Superior temporal gyrus (tissue), 1 donor: ENCODE measurements at regions not wholly inside any gene's neighbourhood (a gene's known extent, or its start where the extent isn't known, plus 50 kb on each side); places are given as distances from the start of the nearest gene placed in this dataset.

Source experiments
- DNase-seq: peaks from one replicate; pipeline ENCODE4 v3.0.0-alpha.2; 2016; ENCODE audit errors: extremely low spot score

- no peak for DNase-seq
These were observed 77.6 kb upstream of the TMEM260 start for GRCh38 chr14:56501909-56502530.

DNA sequence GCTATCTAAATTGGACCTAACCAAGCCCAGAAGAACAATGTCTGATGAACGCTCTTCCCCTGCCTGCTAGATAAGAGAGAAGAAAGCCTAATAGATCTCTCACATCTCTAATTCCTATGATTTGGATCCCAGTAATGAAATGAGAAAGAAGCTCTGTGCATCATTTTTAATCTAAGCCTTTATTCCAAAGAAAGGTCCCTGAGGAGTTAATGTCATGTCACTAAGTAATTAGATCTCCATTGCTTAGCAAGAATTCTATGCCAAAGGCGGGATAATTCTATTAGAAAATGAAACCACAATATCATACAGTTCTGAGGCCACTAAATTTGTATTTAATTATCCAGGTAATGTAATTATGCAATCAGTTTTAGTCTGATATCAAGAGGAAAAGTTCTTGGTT lies 74.2 kb upstream of the TMEM260 start:
- no peak for DNase-seq

DNA sequence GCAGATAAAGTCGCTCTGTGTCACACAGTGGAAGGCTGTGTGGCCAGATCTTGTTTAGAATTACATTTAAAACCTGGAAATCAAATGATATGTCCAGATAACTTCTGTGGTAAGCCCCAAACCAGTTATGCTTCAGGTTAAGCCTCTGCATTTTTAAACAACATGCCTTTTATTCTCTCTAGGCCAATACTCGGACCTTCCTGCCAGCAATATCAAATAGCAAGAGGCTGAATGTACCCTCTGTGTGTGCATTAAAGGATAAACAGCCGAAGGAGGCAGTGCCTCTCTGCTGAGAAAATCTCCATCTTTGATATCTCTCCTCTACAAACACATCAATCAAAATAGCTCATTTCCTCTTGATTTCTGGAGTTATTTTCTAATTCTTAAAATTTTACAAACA lies 67.1 kb upstream of the TMEM260 start:
- DNase-seq = no peak

DNA sequence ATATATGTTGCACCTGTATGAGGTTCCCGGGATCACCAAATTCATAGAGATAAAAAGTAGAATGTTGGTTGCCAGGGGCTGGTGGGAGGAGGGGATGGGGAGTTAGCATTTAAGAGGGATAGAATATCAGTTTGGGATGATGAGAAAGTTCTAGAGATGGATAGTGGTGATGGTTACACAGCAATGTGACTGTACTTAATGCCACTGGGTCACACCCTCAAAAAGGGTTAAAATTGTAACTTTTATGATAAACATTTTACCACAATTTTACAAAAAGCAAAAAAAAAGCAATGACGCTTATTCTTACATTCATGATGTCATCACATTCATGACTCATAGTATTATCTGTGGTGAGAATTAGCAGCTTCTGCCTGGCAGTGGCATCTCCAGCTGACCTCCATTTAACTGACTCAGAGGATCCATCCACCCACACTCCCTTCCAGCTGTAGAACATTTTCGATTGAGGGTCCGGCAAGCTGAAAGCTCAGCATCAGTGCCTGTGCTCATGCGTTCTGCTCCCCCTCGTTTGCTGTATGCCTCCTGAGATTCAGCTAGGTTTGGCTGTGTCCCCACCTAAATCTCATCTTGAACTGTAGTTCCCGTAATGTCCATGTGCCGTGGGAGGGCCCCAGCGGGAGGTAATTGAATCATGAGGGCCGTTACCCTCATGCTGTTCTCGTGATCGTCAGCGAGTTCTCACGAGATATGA lies 64.8 kb upstream of the TMEM260 start:
- DNase-seq = no peak

DNA sequence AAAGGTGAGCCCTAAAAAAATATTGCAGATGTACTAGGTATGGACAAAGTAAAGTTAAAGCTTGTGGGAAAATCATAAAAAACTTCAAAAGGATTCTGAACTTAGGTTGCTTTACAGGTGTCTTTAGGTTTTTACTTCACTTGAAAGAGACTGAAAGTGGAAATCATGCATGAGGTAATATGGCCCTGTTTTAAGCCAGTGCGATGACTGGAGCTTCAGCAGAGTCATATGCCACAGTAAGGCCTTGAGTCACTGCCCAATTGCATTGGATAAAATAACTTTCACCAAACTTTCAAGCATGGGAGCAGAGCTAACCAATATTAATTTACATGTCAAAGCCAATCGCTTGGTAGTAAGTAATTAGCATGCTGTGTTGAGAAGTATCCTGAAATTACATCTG lies 63.9 kb upstream of the TMEM260 start:
- DNase-seq = no peak

DNA sequence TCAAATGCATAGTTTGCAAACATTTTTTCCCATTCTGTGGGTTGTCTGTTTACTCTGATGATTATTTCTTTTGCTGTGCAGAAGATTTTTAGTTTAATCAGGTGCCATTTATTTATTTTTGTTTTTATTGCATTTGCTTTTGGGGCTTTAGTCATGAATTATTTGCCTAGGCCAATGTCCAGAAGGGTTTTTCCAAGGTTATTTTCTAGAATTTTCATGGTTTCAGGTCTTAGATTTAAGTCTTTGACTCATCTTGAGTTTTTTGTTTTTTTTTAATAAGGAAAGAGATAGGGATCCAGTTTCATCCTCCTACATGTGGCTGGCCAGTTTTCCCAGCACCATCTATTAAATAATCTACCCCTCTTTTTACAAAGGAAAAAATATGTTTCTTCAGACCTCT lies 57.2 kb upstream of the TMEM260 start:
- no peak for DNase-seq

DNA sequence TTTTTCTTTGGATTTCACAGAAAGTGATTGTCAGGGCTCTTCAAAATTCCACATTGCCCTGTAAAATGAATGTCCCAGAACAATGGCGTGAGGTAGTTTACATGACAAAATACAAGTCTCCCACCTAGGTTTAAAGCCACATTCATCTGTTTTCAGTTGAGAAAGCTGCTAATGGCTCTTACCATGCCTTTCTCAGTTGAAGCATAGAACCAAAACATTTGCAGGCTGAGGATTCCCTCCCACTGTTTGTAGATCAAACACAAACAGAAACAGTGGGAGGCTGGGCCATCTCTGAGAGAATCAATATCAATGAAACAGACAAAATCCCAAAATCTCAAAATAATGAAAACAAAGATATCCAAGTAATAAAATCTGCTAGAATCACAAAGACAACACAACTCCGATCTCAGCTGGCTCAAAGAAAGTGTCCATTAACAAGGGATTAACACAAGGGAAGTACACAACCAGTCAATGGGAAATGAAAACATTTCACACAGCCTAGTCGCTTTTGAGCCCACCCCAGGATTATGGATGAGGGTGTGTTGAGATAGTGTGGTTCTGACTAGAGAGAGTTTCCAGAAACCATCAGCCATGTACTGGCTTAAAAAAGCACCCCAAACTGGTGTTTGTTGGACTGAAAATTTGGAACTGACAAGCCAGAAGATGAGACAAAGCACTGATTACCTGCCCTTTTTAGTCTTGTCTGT lies 54.5 kb upstream of the TMEM260 start:
- no peak for DNase-seq

- no peak for DNase-seq
These were observed 50.7 kb upstream of the TMEM260 start for GRCh38 chr14:56528927-56529326.
